ENCODE measurements at regions not wholly inside any gene's neighbourhood (a gene's known extent, or its start where the extent isn't known, plus 50 kb on each side); places are given as distances from the start of the nearest gene placed in this dataset.

DNA sequence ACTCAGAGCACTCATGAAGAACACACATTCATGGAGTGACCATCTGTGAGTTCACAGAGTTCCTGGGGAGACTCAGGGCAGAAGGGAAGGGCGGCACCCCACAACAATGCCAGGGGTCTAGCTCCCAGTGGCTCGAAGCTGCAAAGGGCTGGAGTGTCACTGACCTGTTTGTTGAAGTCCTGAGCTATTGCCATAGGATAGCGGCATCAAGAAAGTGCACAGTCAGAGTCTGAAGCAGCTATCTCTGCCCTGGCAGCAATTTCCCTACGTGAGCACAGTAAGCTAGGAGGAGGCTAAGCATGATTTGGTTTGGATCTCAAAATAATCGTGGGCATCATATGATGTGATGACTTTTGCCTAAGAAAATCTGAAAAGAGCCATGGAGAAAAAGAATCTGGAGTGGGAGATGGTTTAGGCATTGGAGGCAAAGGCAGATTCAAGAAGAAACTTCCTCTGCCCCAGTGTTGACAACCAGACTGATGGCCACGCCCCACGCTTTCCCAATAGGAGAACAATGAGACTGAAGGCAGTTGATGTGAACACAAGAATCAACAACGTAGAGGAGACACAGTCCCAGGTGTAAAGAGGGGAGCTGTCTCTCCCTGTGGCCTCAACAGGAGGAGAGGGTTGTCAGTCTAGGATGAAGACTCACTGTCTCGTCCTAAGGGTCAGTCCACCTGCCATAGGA lies 100.0 kb upstream of the SLC25A33 start:
- Histone ChIP-seq H3K36me3 (replicated peaks in 1 of 2) (no peaks in the 10 kb centered on the region), H3K4me3 (no peak overlapping the region), H3K9me3 (replicated peaks in 1 of 3) (no peaks in the 10 kb centered on the region), H3K27ac (peak overlapping the region in 1 of 5 donors; percentile 1), H3K27me3 (no peaks in the 10 kb centered on the region), H3K4me1 (replicated peaks in 1 of 2) (peaks cover 3 to 6% of the 10 kb centered on the region in 2 donors)
- DNase-seq = no peak
- intact Hi-C loops (cut with DNase I) = no loop called here
- WGBS, 4 donors = 78 to 84% (median 80%) methylated on average over 9 of the region's 9 CpGs
- TF ChIP-seq, protein P1, sequence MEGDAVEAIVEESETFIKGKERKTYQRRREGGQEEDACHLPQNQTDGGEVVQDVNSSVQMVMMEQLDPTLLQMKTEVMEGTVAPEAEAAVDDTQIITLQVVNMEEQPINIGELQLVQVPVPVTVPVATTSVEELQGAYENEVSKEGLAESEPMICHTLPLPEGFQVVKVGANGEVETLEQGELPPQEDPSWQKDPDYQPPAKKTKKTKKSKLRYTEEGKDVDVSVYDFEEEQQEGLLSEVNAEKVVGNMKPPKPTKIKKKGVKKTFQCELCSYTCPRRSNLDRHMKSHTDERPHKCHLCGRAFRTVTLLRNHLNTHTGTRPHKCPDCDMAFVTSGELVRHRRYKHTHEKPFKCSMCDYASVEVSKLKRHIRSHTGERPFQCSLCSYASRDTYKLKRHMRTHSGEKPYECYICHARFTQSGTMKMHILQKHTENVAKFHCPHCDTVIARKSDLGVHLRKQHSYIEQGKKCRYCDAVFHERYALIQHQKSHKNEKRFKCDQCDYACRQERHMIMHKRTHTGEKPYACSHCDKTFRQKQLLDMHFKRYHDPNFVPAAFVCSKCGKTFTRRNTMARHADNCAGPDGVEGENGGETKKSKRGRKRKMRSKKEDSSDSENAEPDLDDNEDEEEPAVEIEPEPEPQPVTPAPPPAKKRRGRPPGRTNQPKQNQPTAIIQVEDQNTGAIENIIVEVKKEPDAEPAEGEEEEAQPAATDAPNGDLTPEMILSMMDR (IDR thresholded peaks at IDR 0.05) = no peak
- no peak for TF ChIP-seq POLR2A (IDR thresholded peaks at IDR 0.05)

DNA sequence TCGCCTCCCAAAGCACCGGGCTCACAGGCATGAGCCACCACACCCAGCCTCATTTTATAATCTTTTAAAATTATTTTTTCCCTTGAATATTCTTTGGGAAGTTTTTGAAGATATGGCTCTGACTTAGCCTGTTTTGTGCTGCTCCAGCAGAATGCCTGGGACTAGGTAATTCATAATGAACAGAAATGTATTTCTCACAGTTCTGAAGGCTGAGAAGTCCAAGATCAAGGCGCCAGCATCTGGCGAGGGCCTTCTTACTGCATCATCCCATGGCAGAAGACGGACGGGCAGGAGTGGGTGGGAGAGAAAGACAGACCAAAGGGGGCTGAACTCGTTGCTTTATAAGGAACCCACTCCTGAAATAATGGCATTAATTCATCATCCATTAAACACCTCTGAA lies 99.0 kb upstream of the SLC25A33 start:
- intact Hi-C loops (cut with DNase I) = no loop called here
- DNase-seq = no peak
- H3K36me3 ChIP-seq (replicated peaks in 1 of 2) = no peaks in the 10 kb centered on the region
- H3K27me3 ChIP-seq = no peaks in the 10 kb centered on the region
- WGBS, 4 donors = 80 to 91% (median 87%) methylated on average over 7 of the region's 7 CpGs
- H3K4me1 ChIP-seq (replicated peaks in 1 of 2) = peaks cover 2 to 4% of the 10 kb centered on the region in 2 donors
- no peak overlapping the region for H3K27ac ChIP-seq
- no peaks in the 10 kb centered on the region for H3K9me3 ChIP-seq (replicated peaks in 1 of 3)
- TF ChIP-seq, protein P1 (IDR thresholded peaks at IDR 0.05) = no peak
- no peak for TF ChIP-seq POLR2A (IDR thresholded peaks at IDR 0.05)
- no peak overlapping the region for H3K4me3 ChIP-seq

DNA sequence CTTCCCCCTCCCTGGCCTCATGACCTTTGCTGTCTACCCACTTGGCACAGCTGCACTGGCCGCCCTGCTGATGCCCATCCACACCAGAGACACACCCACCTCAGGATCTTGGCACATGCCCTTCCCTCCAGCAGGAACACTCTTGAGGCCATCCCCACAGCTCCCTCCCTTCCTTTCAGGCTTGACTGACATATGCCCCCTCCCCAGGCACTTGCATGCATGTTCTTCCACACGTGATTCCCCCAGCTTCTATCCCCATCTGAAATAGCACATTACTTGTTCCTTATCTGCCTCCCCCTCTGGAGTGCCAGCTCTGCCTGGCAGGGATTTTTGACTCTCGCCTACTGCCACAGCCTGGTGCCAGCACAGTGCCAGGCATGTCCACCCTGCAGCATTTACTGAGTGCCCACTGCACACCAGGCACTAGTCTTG lies 98.5 kb upstream of the SLC25A33 start:
- no peak for TF ChIP-seq POLR2A (IDR thresholded peaks at IDR 0.05)
- TF ChIP-seq, protein P1 (IDR thresholded peaks at IDR 0.05) = no peak
- no peaks in the 10 kb centered on the region for H3K36me3 ChIP-seq (replicated peaks in 1 of 2)
- H3K4me3 ChIP-seq = no peak overlapping the region
- no peaks in the 10 kb centered on the region for H3K4me1 ChIP-seq (replicated peaks in 1 of 2)
- DNase-seq = no peak
- intact Hi-C loops (cut with DNase I) = no loop called here
- WGBS, 4 donors = 66 to 84% (median 71%) methylated on average over 3 of the region's 3 CpGs
- H3K27me3 ChIP-seq = no peaks in the 10 kb centered on the region
- no peaks in the 10 kb centered on the region for H3K9me3 ChIP-seq (replicated peaks in 1 of 3)
- H3K27ac ChIP-seq = no peak overlapping the region

DNA sequence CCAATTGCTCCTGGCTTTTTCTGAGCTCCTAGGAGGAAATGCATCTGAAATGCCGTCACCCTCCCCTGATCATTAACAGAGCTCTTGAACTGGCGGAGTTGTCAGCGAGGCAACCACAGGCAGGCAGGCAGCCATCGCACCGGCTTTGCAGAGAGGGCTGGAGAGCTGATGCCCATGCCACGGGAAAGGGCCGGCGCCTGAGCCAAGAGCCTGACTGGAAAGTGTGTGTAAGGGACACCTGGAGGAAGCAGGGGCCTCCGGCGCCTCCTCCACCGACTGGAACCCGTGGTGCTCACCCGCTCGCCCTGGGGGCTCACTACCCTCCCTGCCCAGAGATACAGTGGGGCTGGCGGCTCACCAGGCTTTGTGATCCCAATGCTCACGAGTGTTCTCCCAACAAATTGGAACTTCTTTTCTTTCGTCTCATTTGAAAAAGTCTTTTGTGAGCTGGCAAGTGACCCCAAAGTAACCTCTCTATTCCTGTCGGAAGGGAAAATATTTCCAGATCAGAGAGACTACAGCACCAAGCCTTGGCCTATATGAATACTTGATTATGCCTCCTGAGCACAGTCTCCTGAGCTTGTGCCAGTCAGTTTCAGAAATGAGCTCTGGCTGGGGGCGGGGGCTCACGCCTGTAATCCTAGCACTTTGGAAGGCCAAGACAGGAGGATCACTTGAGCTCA lies 97.7 kb upstream of the SLC25A33 start:
- H3K4me3 ChIP-seq = no peak overlapping the region
- WGBS, 4 donors = 72 to 76% (median 73%) methylated on average over 7 to 20 of the region's 20 CpGs
- no peak for DNase-seq

More for the DNA sequence above, 97.7 kb upstream of the SLC25A33 start:
- no peak for TF ChIP-seq POLR2A (IDR thresholded peaks at IDR 0.05)
- TF ChIP-seq, protein P1 (IDR thresholded peaks at IDR 0.05) = no peak
- Histone ChIP-seq H3K36me3 (replicated peaks in 1 of 2) (no peaks in the 10 kb centered on the region), H3K4me1 (replicated peaks in 1 of 2) (no peaks in the 10 kb centered on the region), H3K27ac (no peak overlapping the region), H3K27me3 (no peaks in the 10 kb centered on the region), H3K9me3 (replicated peaks in 1 of 3) (no peaks in the 10 kb centered on the region)
- intact Hi-C loops (cut with DNase I) = no loop called here

All from adrenal gland (tissue), 9 donors.